Neuronal stem cell (in vitro differentiated cells): ENCODE measurements at regions not wholly inside any gene's neighbourhood (a gene's known extent, or its start where the extent isn't known, plus 50 kb on each side); places are given as distances from the start of the nearest gene placed in this dataset.

Experiments
- DNase-seq: peaks from one replicate; pipeline ENCODE4 v3.0.0-alpha.2; 2013; ENCODE audit warnings: low spot score
- H2AFZ ChIP-seq: one replicate; pipeline ENCODE4 v1.6.1; 2013; ENCODE audit warnings: mild to moderate bottlenecking, low read length, inconsistent platforms
- H2AK5ac ChIP-seq: 2 replicates; pipeline ENCODE4 v1.6.1; 2013; ENCODE audit warnings: low read depth, mild to moderate bottlenecking, inconsistent platforms, low read length, moderate library complexity, mixed read lengths
- H2BK120ac ChIP-seq: 2 replicates; pipeline ENCODE4 v1.6.1; 2013; ENCODE audit warnings: low read depth, mild to moderate bottlenecking, inconsistent platforms, low read length, moderate library complexity, mixed read lengths
- H2BK12ac ChIP-seq: one replicate; pipeline ENCODE4 v1.6.1; 2013; ENCODE audit warnings: low read length, inconsistent platforms
- H2BK15ac ChIP-seq: 2 replicates; pipeline ENCODE4 v1.6.1; 2013; ENCODE audit warnings: mild to moderate bottlenecking, low read length, inconsistent platforms, mixed read lengths
- H2BK5ac ChIP-seq: one replicate; pipeline ENCODE4 v1.6.1; 2013; ENCODE audit warnings: inconsistent platforms, mild to moderate bottlenecking, low read length, moderate library complexity
- H3K14ac ChIP-seq: one replicate; pipeline ENCODE4 v1.6.1; 2013; ENCODE audit warnings: low read length, inconsistent platforms
- H3K18ac ChIP-seq: 2 replicates; pipeline ENCODE4 v1.6.1; 2013; ENCODE audit warnings: low read length, inconsistent platforms
- H3K23ac ChIP-seq: 2 replicates; pipeline ENCODE4 v1.6.1; 2013; ENCODE audit warnings: low read depth, mild to moderate bottlenecking, mixed read lengths, low read length, inconsistent platforms; ENCODE audit not compliant: poor library complexity
- H3K27ac ChIP-seq: replicated peaks from 3 replicates; pipeline ENCODE4 v1.5.1; 2013; ENCODE audit warnings: low read length, inconsistent platforms
- H3K27me3 ChIP-seq, 3 experiments: 2 replicates each; pipeline ENCODE4 v1.6.1; 2013; ENCODE audit warnings: low read length in 3 of 3, mild to moderate bottlenecking in 2 of 3, inconsistent platforms in 1 of 3, low read depth in 1 of 3, mixed read lengths in 1 of 3, moderate library complexity in 1 of 3; ENCODE audit not compliant: control insufficient read depth in 3 of 3, insufficient read depth in 3 of 3
- H3K36me3 ChIP-seq, 2 donors: replicated peaks in 1 of 2; 2 replicates each; pipeline ENCODE4 v1.6.1; 2013; ENCODE audit warnings: low read length in 2 of 2; ENCODE audit not compliant: control insufficient read depth in 2 of 2, insufficient read depth in 2 of 2
- H3K4ac ChIP-seq: 2 replicates; pipeline ENCODE4 v1.6.1; 2013; ENCODE audit warnings: inconsistent platforms, mild to moderate bottlenecking, low read length, moderate library complexity
- H3K4me1 ChIP-seq, 2 donors: 1 replicate in 1 of 2; 2 replicates in 1 of 2; pipeline ENCODE4 v1.6.1; 2013; ENCODE audit warnings: low read length in 2 of 2, low read depth in 1 of 2; ENCODE audit not compliant: control insufficient read depth in 2 of 2, insufficient read depth in 1 of 2
- H3K4me2 ChIP-seq: one replicate; pipeline ENCODE4 v1.6.1; 2013; ENCODE audit warnings: mild to moderate bottlenecking, low read length, inconsistent platforms; ENCODE audit not compliant: insufficient read depth, poor library complexity, severe bottlenecking
- H3K4me3 ChIP-seq, 2 donors: 2 replicates each; pipeline ENCODE4 v1.5.1; 2013; ENCODE audit warnings: low read length in 2 of 2, mild to moderate bottlenecking in 2 of 2, inconsistent platforms in 1 of 2, moderate library complexity in 1 of 2
- H3K79me1 ChIP-seq: one replicate; pipeline ENCODE4 v1.6.1; 2013; ENCODE audit warnings: low read depth, mild to moderate bottlenecking, inconsistent platforms, low read length, moderate library complexity
- H3K9ac ChIP-seq: one replicate; pipeline ENCODE4 v1.6.1; 2013; ENCODE audit warnings: mild to moderate bottlenecking, low read depth, low read length, inconsistent platforms; ENCODE audit not compliant: poor library complexity
- H3K9me3 ChIP-seq, 2 donors: replicated peaks in 1 of 2; 2 replicates each; pipeline versions ENCODE3 to v1.6.1; 2013; ENCODE audit warnings: low read length in 2 of 2, mild to moderate bottlenecking in 2 of 2, inconsistent platforms in 1 of 2, low read depth in 1 of 2, mixed read lengths in 1 of 2, moderate library complexity in 1 of 2; ENCODE audit not compliant: control insufficient read depth in 2 of 2, insufficient read depth in 1 of 2
- H4K8ac ChIP-seq: one replicate; pipeline ENCODE4 v1.6.1; 2013; ENCODE audit warnings: low read depth, mild to moderate bottlenecking, inconsistent platforms, low read length, moderate library complexity
- H4K91ac ChIP-seq: one replicate; pipeline ENCODE4 v1.6.1; 2013; ENCODE audit warnings: low read length, low read depth, mild to moderate bottlenecking, inconsistent platforms; ENCODE audit not compliant: poor library complexity
- WGBS, 2 donors: extraction: QIAGEN DNeasy Blood & Tissue Kit; methylation state at CpG; one replicate each; pipeline ENCODE4 v1.1.7; 2013; ENCODE audit warnings: missing lambda C conversion rate in 2 of 2, mixed read lengths in 1 of 2; ENCODE audit not compliant: insufficient read length in 2 of 2, insufficient replicate concordance in 1 of 2; ENCODE audit errors: extremely low coverage in 2 of 2; 5-methylcytosine and 5-hydroxymethylcytosine counted together

DNA sequence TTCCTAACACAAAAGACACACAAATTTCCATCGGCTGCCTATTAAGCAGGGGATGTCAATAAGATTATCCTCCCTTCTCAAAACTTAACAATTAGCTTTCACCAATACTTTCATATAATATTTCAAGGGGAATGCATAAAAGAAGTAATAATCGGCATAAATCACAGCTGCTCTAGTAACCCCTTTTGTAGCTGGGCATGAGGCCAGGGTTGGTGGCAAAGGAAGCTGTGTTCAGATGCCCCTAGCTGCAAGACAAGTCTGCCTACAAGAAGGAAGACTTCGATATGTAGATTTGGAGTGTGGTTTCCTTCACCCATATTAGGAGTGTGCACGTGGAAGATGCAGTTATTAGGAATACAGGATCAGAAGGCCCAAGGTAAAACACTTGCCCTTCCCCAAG, 156.9 kb upstream of the SSTR4 start:
- Histone ChIP-seq H3K27me3 (no peaks in the 10 kb centered on the region), H2BK12ac (no peak overlapping the region), H3K18ac (no peak overlapping the region), H3K4me2 (no peak overlapping the region), H2AK5ac (no peak overlapping the region), H2AFZ (no peak overlapping the region), H3K79me1 (no peaks in the 10 kb centered on the region), H3K4me1 (no peaks in the 10 kb centered on the region), H3K9ac (no peak overlapping the region), H3K4me3 (no peak overlapping the region), H3K23ac (no peak overlapping the region), H3K4ac (no peak overlapping the region), H3K36me3 (no peaks in the 10 kb centered on the region), H3K27ac (no peak overlapping the region), H2BK5ac (no peak overlapping the region), H4K8ac (no peak overlapping the region), H2BK120ac (no peak overlapping the region), H3K9me3 (no peaks in the 10 kb centered on the region), H2BK15ac (no peak overlapping the region), H3K14ac (no peak overlapping the region), H4K91ac (no peak overlapping the region)
- no peak for DNase-seq
- no CpG with 5 or more reads among the region's 4 CpGs for WGBS, 2 donors

GRCh38 chr20:22880277-22880676, 154.8 kb upstream of the SSTR4 start:
- Histone ChIP-seq H3K27me3 (no peaks in the 10 kb centered on the region), H3K4me2 (no peak overlapping the region), H3K27ac (no peak overlapping the region)

GRCh38 chr20:22887796-22888195, 147.3 kb upstream of the SSTR4 start:
- no peak overlapping the region for H4K91ac ChIP-seq
- no peak for DNase-seq
- no CpG with 5 or more reads among the region's 2 CpGs for WGBS, 2 donors

More at GRCh38 chr20:22880277-22880676, 154.8 kb upstream of the SSTR4 start:
- H3K14ac ChIP-seq: no peak overlapping the region
- no peak for DNase-seq
- H2BK12ac ChIP-seq: no peak overlapping the region
- no peak overlapping the region for H2AK5ac ChIP-seq
- no peak overlapping the region for H4K91ac ChIP-seq
- no peak overlapping the region for H4K8ac ChIP-seq
- H2BK120ac ChIP-seq: no peak overlapping the region
- WGBS, 2 donors: no CpG with 5 or more reads among the region's 2 CpGs
- no peak overlapping the region for H3K9ac ChIP-seq
- H3K79me1 ChIP-seq: no peaks in the 10 kb centered on the region
- no peak overlapping the region for H2BK15ac ChIP-seq
- H3K9me3 ChIP-seq: no peaks in the 10 kb centered on the region
- no peak overlapping the region for H3K18ac ChIP-seq
- H2AFZ ChIP-seq: no peak overlapping the region
- H3K36me3 ChIP-seq: no peaks in the 10 kb centered on the region
- no peak overlapping the region for H3K23ac ChIP-seq
- H3K4me1 ChIP-seq: no peaks in the 10 kb centered on the region
- H2BK5ac ChIP-seq: no peak overlapping the region
- no peak overlapping the region for H3K4ac ChIP-seq
- H3K4me3 ChIP-seq: no peak overlapping the region

DNA sequence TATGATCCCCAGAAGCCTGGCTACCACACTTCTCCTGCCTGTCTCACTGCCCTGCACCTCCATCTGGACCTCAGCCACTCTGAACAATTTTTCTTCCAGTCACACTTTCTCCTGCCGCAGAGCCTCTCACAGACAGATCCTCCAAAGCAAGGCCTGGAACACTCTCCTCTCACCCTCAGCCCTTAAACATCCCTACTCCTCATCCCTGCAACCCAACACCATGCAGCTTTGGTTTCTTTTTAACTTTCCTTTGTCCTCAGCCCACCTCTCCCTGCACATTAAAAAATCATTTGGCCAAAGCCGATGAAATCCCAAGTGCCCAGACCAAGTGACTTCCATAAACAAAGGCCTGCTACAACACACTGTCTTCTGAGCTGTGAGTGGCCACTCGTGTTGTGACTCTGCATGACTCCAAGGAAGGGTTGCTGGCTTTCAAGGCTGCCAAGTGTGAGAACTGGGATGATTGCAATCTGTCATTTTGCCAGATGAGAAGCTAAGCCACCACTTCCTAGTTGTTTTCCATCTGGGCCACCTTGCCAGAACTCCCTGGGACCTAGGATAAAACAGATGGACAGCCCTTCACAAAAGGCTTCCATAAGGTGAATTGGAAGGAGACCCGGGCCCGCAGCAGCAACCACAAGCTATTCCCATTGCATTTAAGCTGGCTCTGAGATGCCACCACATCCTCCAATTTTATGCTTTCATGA, 144.4 kb upstream of the SSTR4 start:
- Histone ChIP-seq H2AFZ (no peak overlapping the region), H3K4me1 (peaks cover 0 to 3% of the 10 kb centered on the region in 2 donors), H2AK5ac (no peak overlapping the region), H3K18ac (no peak overlapping the region), H4K91ac (no peak overlapping the region), H3K4me2 (no peak overlapping the region), H4K8ac (no peak overlapping the region), H3K23ac (no peak overlapping the region), H3K27ac (no peak overlapping the region), H3K14ac (no peak overlapping the region), H2BK120ac (no peak overlapping the region), H3K36me3 (no peaks in the 10 kb centered on the region), H2BK15ac (no peak overlapping the region), H3K4ac (no peak overlapping the region), H2BK12ac (no peak overlapping the region), H2BK5ac (no peak overlapping the region), H3K9me3 (no peaks in the 10 kb centered on the region), H3K79me1 (no peaks in the 10 kb centered on the region), H3K9ac (no peak overlapping the region), H3K27me3 (no peaks in the 10 kb centered on the region), H3K4me3 (no peak overlapping the region)
- WGBS, 2 donors: no CpG with 5 or more reads among the region's 5 CpGs
- no peak for DNase-seq

More at GRCh38 chr20:22887796-22888195, 147.3 kb upstream of the SSTR4 start:
- H2AFZ ChIP-seq: no peak overlapping the region
- no peak overlapping the region for H3K4me3 ChIP-seq
- H2AK5ac ChIP-seq: no peak overlapping the region
- no peaks in the 10 kb centered on the region for H3K79me1 ChIP-seq
- H2BK120ac ChIP-seq: no peak overlapping the region
- H3K14ac ChIP-seq: no peak overlapping the region
- no peak overlapping the region for H2BK15ac ChIP-seq
- no peak overlapping the region for H3K27ac ChIP-seq
- no peaks in the 10 kb centered on the region for H3K27me3 ChIP-seq
- H3K4me2 ChIP-seq: no peak overlapping the region
- H2BK5ac ChIP-seq: no peak overlapping the region
- peaks cover 0 to 3% of the 10 kb centered on the region in 2 donors for H3K4me1 ChIP-seq
- H3K9ac ChIP-seq: no peak overlapping the region
- H4K8ac ChIP-seq: no peak overlapping the region
- H3K4ac ChIP-seq: no peak overlapping the region
- no peaks in the 10 kb centered on the region for H3K9me3 ChIP-seq
- H3K23ac ChIP-seq: no peak overlapping the region
- no peaks in the 10 kb centered on the region for H3K36me3 ChIP-seq
- no peak overlapping the region for H3K18ac ChIP-seq
- H2BK12ac ChIP-seq: no peak overlapping the region
